Erythroblast (primary cell): ENCODE measurements at regions not wholly inside any gene's neighbourhood (a gene's known extent, or its start where the extent isn't known, plus 50 kb on each side); places are given as distances from the start of the nearest gene placed in this dataset.
"Not testable (repeated sequence)": the region's sequence is repeated elsewhere in the genome, so short reads cannot be mapped to it uniquely, and the experiment has no call there.

ENCODE experiments used
- DNase-seq, 2 experiments: peaks; one replicate each; lab custom pipeline; 2025; lab: John Stamatoyannopoulos, UW
- GATA1 ChIP-seq: IDR thresholded peaks from 2 replicates; pipeline ENCODE4 v1.6.1; 2011; ENCODE audit warnings: low read depth, mild to moderate bottlenecking, control low read depth, low read length, moderate library complexity
- POLR2A ChIP-seq: IDR thresholded peaks from 2 replicates; pipeline ENCODE4 v1.6.1; 2011; ENCODE audit warnings: mild to moderate bottlenecking, low read length

DNA sequence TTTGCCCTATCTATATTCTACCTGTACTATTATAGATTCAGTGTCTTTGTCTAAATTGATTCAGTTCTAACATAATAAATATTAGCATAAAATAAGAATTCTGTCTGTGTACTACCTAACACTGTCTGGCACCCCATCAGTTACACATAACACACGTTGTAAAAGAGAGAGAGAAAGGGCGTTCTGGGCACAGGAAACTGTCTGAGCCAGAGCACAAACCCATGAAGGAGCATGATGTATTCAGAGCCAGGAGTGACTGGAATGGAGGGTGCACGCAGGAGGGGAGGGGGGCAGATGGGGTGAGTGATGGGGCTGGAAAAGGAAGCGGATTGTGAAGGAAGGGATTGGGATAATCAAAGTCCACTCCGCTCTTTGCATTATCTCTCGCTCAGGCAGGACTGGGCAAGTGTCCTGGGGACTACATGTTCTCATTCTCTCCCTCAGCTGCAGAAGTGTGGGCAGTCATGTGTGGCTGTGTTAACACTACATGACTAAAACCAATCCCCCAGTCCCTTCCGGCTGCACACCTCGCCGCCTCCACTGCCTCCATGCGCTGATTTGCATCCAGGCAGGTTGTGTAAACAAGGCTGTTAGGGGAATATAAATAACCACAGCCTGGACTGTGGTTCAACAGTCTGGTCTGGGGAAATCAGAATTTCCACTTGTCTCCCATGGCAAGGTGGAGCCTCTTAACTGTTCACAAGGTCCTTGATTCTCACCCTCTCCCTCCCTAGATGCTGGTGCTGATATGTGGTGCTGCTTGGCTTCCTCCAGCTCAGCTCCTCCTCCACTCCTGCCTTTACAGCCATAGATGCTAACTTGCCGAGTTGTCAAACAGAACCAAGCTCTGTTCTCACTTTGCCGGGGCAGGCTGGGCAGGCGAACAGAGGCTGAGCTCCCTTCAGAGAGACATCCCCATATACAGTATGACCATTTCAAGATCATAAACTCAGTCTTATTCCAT lies 367.5 kb upstream of the BRINP1 start:
- DNase-seq: no peak

DNA sequence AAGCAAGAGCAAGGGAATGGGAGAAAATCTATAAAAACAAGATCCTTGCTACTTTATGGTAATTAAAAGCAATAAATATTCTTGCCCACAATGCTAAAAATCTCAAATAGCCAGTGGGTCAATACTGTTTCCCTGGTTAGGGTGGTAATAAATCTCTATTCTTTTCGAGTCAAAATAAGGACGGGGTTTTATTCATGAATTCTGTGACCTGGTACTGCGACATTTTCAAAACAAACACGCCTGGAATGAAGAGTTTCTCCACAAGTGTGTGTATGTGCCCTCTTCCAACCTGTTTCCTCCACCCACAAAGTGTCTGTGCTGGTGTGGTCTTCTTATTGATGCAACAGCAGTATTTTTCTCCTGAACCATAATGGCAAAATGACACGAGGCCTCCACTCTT lies 358.8 kb upstream of the BRINP1 start:
- TF ChIP-seq GATA1: no peak
- no peak for TF ChIP-seq POLR2A
- DNase-seq: no peak

More for the DNA sequence above, 367.5 kb upstream of the BRINP1 start:
- no peak for TF ChIP-seq POLR2A
- TF ChIP-seq GATA1: no peak

DNA sequence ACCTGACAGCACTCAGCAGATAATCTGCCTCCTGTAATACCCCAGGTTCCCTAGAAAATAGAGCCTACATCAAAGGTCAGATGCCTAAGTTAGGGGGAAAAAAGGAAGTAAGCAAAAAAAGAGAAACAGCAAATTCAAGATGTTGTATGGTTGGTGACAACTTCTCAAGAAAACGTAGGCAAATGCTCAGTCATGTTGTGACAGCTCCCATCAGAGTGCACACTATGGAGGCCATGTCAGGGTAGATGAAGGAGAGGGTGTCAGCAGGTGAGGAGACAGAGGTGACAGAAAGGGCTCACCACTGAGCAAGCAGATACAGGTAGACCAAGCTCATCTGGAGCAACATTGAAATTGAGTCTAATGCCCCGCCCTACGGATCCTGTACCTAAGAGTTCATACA lies 356.8 kb upstream of the BRINP1 start:
- TF ChIP-seq POLR2A: no peak
- TF ChIP-seq GATA1: no peak
- DNase-seq: no peak

DNA sequence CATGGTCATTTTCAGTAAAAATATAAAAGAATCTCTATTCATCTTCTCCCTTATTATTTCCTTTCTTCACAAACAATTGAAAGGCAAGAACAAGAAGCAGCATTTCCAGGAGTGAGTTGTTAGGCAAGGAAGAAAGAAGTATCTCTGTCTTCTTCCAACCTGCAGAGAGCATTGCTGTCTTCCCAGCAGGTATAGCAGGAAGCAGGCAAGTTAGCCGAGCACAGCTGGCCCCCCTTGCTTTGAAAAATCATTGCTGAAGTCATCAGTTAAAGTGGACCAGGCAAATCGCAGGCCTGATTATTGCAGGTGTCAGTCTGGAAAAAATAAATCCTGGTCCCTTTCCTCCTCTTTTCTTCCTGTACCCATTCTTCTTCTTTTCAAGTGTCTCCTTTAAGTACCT lies 353.1 kb upstream of the BRINP1 start:
- no peak for DNase-seq
- TF ChIP-seq POLR2A (no peak), GATA1 (no peak)

DNA sequence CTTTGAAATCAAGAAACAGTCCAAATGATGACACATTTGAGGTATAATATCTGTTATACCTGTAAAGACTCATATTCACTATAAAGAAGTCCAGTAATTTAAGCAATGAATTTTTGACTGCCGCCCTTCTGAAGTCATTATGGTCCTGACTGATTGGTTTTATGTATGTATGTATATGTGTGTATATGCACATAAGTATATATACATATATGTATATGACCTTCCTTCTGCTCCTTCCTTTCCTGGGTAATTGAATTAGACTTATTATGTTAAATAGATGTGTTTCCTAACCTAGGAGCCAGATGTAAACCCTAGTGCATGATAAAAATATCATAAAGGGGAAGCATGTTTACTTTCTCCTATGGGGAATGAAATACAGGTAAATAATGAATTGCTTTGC lies 343.1 kb upstream of the BRINP1 start:
- no peak for TF ChIP-seq POLR2A
- no peak for TF ChIP-seq GATA1
- no peak for DNase-seq

DNA sequence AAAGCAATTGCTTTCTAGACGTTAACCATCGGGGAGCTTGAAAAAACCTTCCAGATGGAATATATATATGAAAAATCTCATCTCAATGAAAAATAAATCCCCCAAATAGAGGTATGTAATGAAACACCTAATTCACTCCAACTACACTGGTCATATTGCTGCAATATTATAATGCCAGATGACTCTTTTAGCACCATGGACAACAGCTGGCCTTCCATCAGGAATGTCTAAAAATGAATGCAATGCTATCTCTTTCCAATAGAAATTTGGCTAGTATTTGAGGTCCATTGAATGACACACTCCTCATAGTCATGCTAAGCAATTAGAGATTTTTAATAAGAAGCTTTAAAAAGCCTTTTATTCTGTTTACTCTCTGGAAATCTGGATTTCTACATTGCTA lies 340.2 kb upstream of the BRINP1 start:
- no peak for DNase-seq
- TF ChIP-seq GATA1 (no peak), POLR2A (no peak)

DNA sequence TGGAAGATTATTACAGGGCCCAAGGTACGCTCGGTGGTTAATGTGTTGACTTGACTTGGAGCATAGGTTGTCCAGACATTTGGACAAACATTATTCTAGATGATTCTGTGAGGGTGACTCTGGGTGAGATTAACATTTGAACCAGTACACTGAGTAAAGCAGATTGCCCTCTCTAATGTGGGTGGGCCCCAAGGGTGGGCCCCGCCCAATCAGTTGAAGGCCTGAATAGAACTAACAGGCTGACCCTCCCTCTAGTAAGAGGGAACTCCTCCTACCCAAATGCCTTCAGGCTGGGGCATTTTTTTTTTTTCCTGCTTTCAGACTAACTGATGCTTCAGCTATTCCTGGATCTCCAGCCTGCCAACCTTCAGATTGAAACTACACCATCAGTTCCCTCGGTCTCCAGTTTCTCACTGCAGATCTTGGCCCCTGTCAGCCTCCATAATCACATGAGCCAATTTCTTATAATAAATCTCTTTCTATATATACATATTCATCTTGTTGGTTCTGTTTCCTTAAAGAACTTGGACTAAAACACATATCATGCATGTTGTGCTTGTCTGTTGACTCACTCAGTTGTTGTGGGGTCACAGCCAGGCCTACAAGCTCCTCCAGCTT lies 338.1 kb upstream of the BRINP1 start:
- no peak for DNase-seq
- TF ChIP-seq POLR2A (no peak), GATA1 (no peak)

DNA sequence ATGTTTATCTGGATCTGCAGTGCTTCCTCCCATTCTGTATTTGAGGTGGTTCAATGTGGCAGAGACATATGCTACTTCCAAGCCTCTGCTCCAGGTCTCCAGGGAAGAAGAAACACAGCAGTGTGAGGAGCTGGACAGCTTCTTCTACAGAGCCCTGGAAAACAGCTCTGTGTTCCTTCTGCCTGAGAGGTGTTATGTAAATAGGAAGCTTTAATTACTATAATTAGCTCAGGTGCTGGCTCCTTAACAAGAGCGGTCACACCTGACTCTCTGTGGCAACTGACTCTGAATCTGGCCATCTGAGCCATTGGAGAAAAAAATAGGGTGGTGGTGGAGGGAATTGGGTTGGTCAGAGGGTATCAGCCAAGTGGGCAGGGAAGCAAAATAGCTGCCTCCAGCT lies 332.4 kb upstream of the BRINP1 start:
- no peak for DNase-seq
- TF ChIP-seq GATA1 (no peak), POLR2A (no peak)

DNA sequence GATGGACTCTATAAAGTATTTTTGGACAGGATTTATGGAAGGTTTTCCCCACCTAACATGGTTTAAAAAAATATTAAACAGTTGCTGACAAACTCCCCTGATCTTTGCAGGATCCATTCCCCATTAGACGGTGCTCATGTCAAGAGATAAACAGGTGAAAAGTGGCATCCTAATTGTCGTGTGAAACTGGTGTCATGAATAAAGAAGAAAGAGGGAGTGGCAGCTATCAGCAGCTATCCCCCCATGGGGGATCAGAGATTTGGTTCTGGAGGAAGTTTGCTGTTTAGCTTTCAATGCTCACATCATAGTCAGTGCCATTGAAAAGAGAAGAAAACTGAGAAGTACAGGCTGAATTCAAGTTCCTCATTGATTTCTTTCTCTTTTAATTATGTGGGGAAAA lies 329.3 kb upstream of the BRINP1 start:
- no peak for DNase-seq
- no peak for TF ChIP-seq GATA1
- no peak for TF ChIP-seq POLR2A

DNA sequence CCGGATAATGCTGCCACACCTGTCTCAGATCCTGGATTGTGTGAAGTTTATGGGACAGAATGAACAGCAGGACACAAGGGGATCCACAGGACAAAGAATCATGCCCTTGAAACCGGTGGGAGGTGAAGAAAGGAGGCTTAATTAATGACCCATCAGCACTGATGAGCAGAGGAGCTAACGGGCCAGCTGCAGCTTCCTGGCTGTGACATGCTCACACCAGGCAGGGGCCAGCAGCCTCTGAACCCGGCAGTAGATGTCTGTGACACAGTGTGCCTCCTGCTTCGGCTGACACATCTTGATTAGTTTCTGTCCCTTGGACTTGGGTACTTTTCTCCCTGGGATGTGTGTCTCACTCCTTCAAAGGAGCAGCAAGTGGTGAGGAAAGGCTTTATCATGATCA lies 328.8 kb upstream of the BRINP1 start:
- no peak for DNase-seq
- no peak for TF ChIP-seq GATA1
- no peak for TF ChIP-seq POLR2A

DNA sequence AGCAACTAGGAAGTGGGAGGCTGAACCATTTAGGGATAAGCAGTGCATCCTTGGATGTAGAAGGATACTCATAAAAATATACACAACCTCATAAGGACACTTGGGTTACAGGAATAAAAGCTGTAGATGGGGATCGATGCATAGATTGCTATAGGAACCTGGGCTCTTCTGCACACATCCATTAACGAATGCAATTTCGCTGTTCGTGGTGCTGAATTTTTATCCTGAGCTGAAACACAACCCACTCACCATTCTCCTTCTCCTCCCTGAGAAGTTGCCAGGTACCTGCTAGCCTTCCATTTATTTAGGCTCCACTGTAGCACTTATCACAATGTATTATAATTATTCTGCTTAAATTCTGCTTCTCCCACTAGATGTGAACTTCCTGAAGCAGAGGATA lies 320.6 kb upstream of the BRINP1 start:
- TF ChIP-seq GATA1: no peak
- TF ChIP-seq POLR2A: no peak
- DNase-seq: no peak

DNA sequence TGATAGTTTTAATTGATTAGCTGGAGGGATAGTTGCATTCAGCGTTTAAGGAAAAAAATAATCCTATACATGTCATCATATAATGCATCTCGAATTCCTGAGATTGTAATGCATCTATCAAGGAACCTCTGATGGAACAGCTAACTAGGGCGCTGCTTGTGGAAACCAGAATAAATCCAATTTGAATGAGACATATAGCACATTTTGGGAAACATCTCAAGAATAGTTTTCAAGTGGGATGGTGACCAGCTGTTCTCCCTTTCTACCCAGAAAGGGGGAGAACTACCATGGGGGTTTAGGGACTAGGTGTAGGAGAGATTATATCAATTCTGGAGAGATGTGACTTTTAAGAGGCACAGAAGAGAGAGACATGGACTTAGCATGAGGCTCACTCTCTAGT lies 319.3 kb upstream of the BRINP1 start:
- no peak for DNase-seq
- TF ChIP-seq POLR2A (no peak), GATA1 (no peak)

DNA sequence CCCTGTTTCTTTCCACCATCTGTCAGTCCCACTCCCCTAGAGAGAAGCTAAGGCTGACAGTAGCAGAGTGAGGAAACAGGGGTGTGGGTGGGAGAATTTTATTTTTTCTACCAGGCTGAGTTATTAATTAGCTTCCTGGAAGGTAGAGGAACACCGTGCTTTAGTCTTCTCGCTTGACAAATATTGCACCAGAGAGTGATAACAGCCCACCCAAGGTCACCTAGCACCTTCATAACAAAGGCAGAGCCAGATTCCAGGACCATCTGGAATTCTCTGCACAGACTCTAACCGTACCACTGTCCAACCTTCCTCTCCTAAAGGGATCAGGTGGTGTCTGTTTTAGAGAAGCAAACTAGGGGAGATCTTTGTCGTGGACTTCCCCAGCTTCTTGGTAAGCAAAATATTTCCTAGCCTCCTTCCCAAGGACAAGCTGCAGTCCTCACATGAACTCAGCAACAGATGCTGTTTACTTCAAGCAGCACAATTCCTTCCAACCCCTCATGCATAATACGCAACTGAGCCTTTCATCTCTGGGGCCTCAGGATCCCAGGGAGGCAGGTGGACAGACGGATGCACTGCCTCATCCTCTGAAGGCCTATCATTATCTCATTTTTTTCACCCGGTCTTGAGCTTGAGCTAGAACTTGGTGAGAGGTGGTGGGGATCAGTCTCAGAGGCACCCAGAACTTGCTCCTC lies 308.7 kb upstream of the BRINP1 start:
- no peak for DNase-seq
- TF ChIP-seq GATA1 (no peak), POLR2A (no peak)

DNA sequence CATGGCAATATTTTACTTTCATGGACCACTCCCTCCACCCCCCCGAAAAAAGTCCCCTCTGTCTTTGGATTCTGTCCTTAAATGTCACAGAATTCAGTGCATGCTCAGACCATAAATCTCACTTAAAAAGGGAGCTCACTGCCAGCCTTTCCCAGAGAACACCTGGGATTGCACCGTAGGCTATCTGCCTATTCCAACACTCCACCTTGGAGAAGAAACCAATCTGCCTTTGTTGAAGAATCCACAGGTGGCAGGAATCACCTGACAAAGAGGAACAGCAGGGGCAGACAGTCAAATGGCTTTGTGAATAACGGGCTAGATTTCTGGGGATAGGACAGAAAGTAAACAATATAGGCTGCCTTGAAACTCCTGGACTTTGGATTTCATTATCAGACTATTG lies 306.7 kb upstream of the BRINP1 start:
- TF ChIP-seq POLR2A (no peak), GATA1 (no peak)
- DNase-seq: no peak

DNA sequence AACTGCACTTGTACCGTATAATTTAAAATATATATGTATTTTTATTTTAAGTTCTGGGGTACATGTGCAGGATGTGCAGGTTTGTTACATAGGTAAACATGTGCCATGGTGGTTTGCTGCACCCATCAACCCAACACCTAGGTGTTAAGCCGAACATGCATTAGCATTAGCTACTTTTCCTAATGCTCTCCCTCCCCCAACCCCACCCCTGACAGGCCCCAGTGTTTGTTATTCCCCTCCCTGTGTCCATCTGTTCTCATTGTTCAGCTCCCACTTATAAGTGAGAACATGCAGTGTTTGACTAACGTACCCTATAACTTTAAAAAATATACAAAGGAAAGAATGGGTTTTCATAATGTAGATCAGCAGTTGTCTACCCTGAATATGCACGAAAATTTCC lies 303.5 kb upstream of the BRINP1 start:
- not testable (repeated sequence) for DNase-seq
